Neuron (in vitro differentiated cells): ENCODE measurements at regions not wholly inside any gene's neighbourhood (a gene's known extent, or its start where the extent isn't known, plus 50 kb on each side); places are given as distances from the start of the nearest gene placed in this dataset.

Experiments
- H2AFZ ChIP-seq: one replicate; pipeline ENCODE4 v1.6.1; 2013; ENCODE audit warnings: low read depth, mild to moderate bottlenecking, inconsistent platforms, low read length, moderate library complexity
- H3K27me3 ChIP-seq: one replicate; pipeline ENCODE4 v1.6.1; 2013; ENCODE audit warnings: low read length; ENCODE audit not compliant: insufficient read depth
- H3K36me3 ChIP-seq: one replicate; pipeline ENCODE4 v1.6.1; 2013; ENCODE audit warnings: low read length; ENCODE audit not compliant: insufficient read depth
- H3K4me1 ChIP-seq: one replicate; pipeline ENCODE4 v1.6.1; 2013; ENCODE audit warnings: low read length; ENCODE audit not compliant: insufficient read depth
- H3K4me3 ChIP-seq: 2 replicates; pipeline ENCODE4 v1.5.1; 2013; ENCODE audit warnings: mild to moderate bottlenecking, low read length, moderate library complexity
- H3K9me3 ChIP-seq: one replicate; pipeline ENCODE4 v1.6.1; 2013; ENCODE audit warnings: low read length

GRCh38 chr12:115085594-115085993 is 401.6 kb upstream of the TBX3 start:
- Histone ChIP-seq H3K36me3 (no peaks in the 10 kb centered on the region), H3K4me1 (no peaks in the 10 kb centered on the region), H3K4me3 (no peak overlapping the region), H3K27me3 (no peaks in the 10 kb centered on the region), H3K9me3 (no peaks in the 10 kb centered on the region), H2AFZ (no peak overlapping the region)

- H3K4me1 ChIP-seq: no peaks in the 10 kb centered on the region
These were observed 395.8 kb upstream of the TBX3 start for GRCh38 chr12:115079760-115080159.

GRCh38 chr12:115078990-115079389 is 395.0 kb upstream of the TBX3 start:
- H3K4me3 ChIP-seq: no peak overlapping the region

More at GRCh38 chr12:115079760-115080159, 395.8 kb upstream of the TBX3 start:
- Histone ChIP-seq H2AFZ (no peak overlapping the region), H3K9me3 (no peaks in the 10 kb centered on the region), H3K36me3 (no peaks in the 10 kb centered on the region), H3K27me3 (no peaks in the 10 kb centered on the region), H3K4me3 (no peak overlapping the region)

GRCh38 chr12:115078334-115078733 is 394.4 kb upstream of the TBX3 start:
- no peaks in the 10 kb centered on the region for H3K27me3 ChIP-seq
- no peaks in the 10 kb centered on the region for H3K4me1 ChIP-seq
- H3K4me3 ChIP-seq: no peak overlapping the region
- H2AFZ ChIP-seq: no peak overlapping the region
- H3K36me3 ChIP-seq: no peaks in the 10 kb centered on the region
- H3K9me3 ChIP-seq: no peaks in the 10 kb centered on the region

More at GRCh38 chr12:115078990-115079389, 395.0 kb upstream of the TBX3 start:
- Histone ChIP-seq H3K4me1 (no peaks in the 10 kb centered on the region), H3K27me3 (no peaks in the 10 kb centered on the region), H3K36me3 (no peaks in the 10 kb centered on the region), H2AFZ (no peak overlapping the region), H3K9me3 (no peaks in the 10 kb centered on the region)

GRCh38 chr12:115075552-115076170 is 391.7 kb upstream of the TBX3 start:
- H3K27me3 ChIP-seq: no peaks in the 10 kb centered on the region
- no peaks in the 10 kb centered on the region for H3K9me3 ChIP-seq
- H3K36me3 ChIP-seq: no peaks in the 10 kb centered on the region
- no peak overlapping the region for H3K4me3 ChIP-seq
- H2AFZ ChIP-seq: no peak overlapping the region
- no peaks in the 10 kb centered on the region for H3K4me1 ChIP-seq

- H3K27me3 ChIP-seq: no peaks in the 10 kb centered on the region
- H3K4me1 ChIP-seq: no peaks in the 10 kb centered on the region
- no peak overlapping the region for H2AFZ ChIP-seq
- no peak overlapping the region for H3K4me3 ChIP-seq
- no peaks in the 10 kb centered on the region for H3K9me3 ChIP-seq
- no peaks in the 10 kb centered on the region for H3K36me3 ChIP-seq
These were observed 390.6 kb upstream of the TBX3 start for GRCh38 chr12:115074617-115075016.

- no peaks in the 10 kb centered on the region for H3K36me3 ChIP-seq
- H3K27me3 ChIP-seq: no peaks in the 10 kb centered on the region
- no peak overlapping the region for H3K4me3 ChIP-seq
- H3K9me3 ChIP-seq: no peaks in the 10 kb centered on the region
- H2AFZ ChIP-seq: no peak overlapping the region
- no peaks in the 10 kb centered on the region for H3K4me1 ChIP-seq
These were observed 388.7 kb upstream of the TBX3 start for GRCh38 chr12:115072712-115073111.

GRCh38 chr12:115070313-115070712 is 386.3 kb upstream of the TBX3 start:
- Histone ChIP-seq H3K4me3 (no peak overlapping the region), H3K27me3 (no peaks in the 10 kb centered on the region), H2AFZ (no peak overlapping the region), H3K36me3 (no peaks in the 10 kb centered on the region), H3K9me3 (no peaks in the 10 kb centered on the region), H3K4me1 (no peaks in the 10 kb centered on the region)

GRCh38 chr12:115064296-115064695 is 380.3 kb upstream of the TBX3 start:
- no peak overlapping the region for H2AFZ ChIP-seq
- no peaks in the 10 kb centered on the region for H3K36me3 ChIP-seq
- no peaks in the 10 kb centered on the region for H3K4me1 ChIP-seq
- H3K27me3 ChIP-seq: no peaks in the 10 kb centered on the region
- H3K9me3 ChIP-seq: no peaks in the 10 kb centered on the region
- H3K4me3 ChIP-seq: no peak overlapping the region

GRCh38 chr12:115062741-115063140 is 378.8 kb upstream of the TBX3 start:
- Histone ChIP-seq H2AFZ (no peak overlapping the region), H3K4me3 (no peak overlapping the region), H3K36me3 (no peaks in the 10 kb centered on the region), H3K27me3 (no peaks in the 10 kb centered on the region), H3K4me1 (no peaks in the 10 kb centered on the region), H3K9me3 (no peaks in the 10 kb centered on the region)

- Histone ChIP-seq H3K4me3 (no peak overlapping the region), H3K27me3 (no peaks in the 10 kb centered on the region), H2AFZ (no peak overlapping the region), H3K36me3 (no peaks in the 10 kb centered on the region), H3K4me1 (no peaks in the 10 kb centered on the region), H3K9me3 (no peaks in the 10 kb centered on the region)
These were observed 376.6 kb upstream of the TBX3 start for GRCh38 chr12:115060477-115061168.

- no peaks in the 10 kb centered on the region for H3K9me3 ChIP-seq
- H2AFZ ChIP-seq: no peak overlapping the region
- H3K27me3 ChIP-seq: no peaks in the 10 kb centered on the region
- no peak overlapping the region for H3K4me3 ChIP-seq
- no peaks in the 10 kb centered on the region for H3K4me1 ChIP-seq
- H3K36me3 ChIP-seq: no peaks in the 10 kb centered on the region
These were observed 373.5 kb upstream of the TBX3 start for GRCh38 chr12:115057445-115057844.

GRCh38 chr12:115051378-115051777 is 367.4 kb upstream of the TBX3 start:
- Histone ChIP-seq H3K4me1 (no peaks in the 10 kb centered on the region), H3K36me3 (no peaks in the 10 kb centered on the region), H3K4me3 (no peak overlapping the region), H2AFZ (no peak overlapping the region), H3K9me3 (no peaks in the 10 kb centered on the region), H3K27me3 (peaks cover 4% of the 10 kb centered on the region)

GRCh38 chr12:115049614-115050013 is 365.6 kb upstream of the TBX3 start:
- H3K36me3 ChIP-seq: no peaks in the 10 kb centered on the region
- H3K9me3 ChIP-seq: no peaks in the 10 kb centered on the region
- no peak overlapping the region for H2AFZ ChIP-seq
- H3K4me1 ChIP-seq: no peaks in the 10 kb centered on the region
- peaks cover 4% of the 10 kb centered on the region for H3K27me3 ChIP-seq
- H3K4me3 ChIP-seq: no peak overlapping the region
